ENCODE measurements at regions not wholly inside any gene's neighbourhood (a gene's known extent, or its start where the extent isn't known, plus 50 kb on each side); places are given as distances from the start of the nearest gene placed in this dataset.

- TF ChIP-seq CTCF (IDR thresholded peaks at IDR 0.05; ENCODE audit: unreplicated experiment) = no peak
- no peaks in the 10 kb centered on the region for H3K36me3 Mint-ChIP-seq
Measured at GRCh38 chr4:176595257-176595656, 197.5 kb downstream of the VEGFC start.

GRCh38 chr4:176601124-176601523 lies 191.6 kb downstream of the VEGFC start:
- Mint-ChIP-seq H3K4me1 (no peaks in the 10 kb centered on the region), H3K9me3 (peaks cover 3% of the 10 kb centered on the region), H3K4me3 (no peak overlapping the region), H3K36me3 (no peaks in the 10 kb centered on the region), H3K27me3 (ENCODE audit: low read depth) (peaks cover 21% of the 10 kb centered on the region), H3K27ac (no peak overlapping the region)
- TF ChIP-seq CTCF (IDR thresholded peaks at IDR 0.05; ENCODE audit: unreplicated experiment) = no peak
- DNase-seq (ENCODE audit: low spot score in 2 of 2, unreplicated experiment in 2 of 2) = no peak

More at GRCh38 chr4:176595257-176595656, 197.5 kb downstream of the VEGFC start:
- Mint-ChIP-seq H3K4me1 (no peaks in the 10 kb centered on the region), H3K9me3 (no peaks in the 10 kb centered on the region), H3K4me3 (no peak overlapping the region), H3K27ac (no peak overlapping the region), H3K27me3 (ENCODE audit: low read depth) (peaks cover 10% of the 10 kb centered on the region)
- no peak for DNase-seq (ENCODE audit: low spot score in 2 of 2, unreplicated experiment in 2 of 2)

GRCh38 chr4:176607807-176608206 lies 184.9 kb downstream of the VEGFC start:
- Mint-ChIP-seq H3K27ac (no peak overlapping the region), H3K9me3 (peaks cover 3% of the 10 kb centered on the region), H3K27me3 (ENCODE audit: low read depth) (peaks cover 55% of the 10 kb centered on the region), H3K4me3 (no peak overlapping the region), H3K4me1 (no peaks in the 10 kb centered on the region), H3K36me3 (no peaks in the 10 kb centered on the region)
- TF ChIP-seq CTCF (IDR thresholded peaks at IDR 0.05; ENCODE audit: unreplicated experiment) = no peak
- no peak for DNase-seq (ENCODE audit: low spot score in 2 of 2, unreplicated experiment in 2 of 2)

- H3K4me3 Mint-ChIP-seq = no peak overlapping the region
- DNase-seq (ENCODE audit: low spot score in 2 of 2, unreplicated experiment in 2 of 2) = no peak
- no peaks in the 10 kb centered on the region for H3K4me1 Mint-ChIP-seq
- no peak for TF ChIP-seq CTCF (IDR thresholded peaks at IDR 0.05; ENCODE audit: unreplicated experiment)
- H3K9me3 Mint-ChIP-seq = peaks cover 3% of the 10 kb centered on the region
- H3K27me3 Mint-ChIP-seq (ENCODE audit: low read depth) = peaks cover 61% of the 10 kb centered on the region
- no peaks in the 10 kb centered on the region for H3K36me3 Mint-ChIP-seq
- no peak overlapping the region for H3K27ac Mint-ChIP-seq
Measured at GRCh38 chr4:176608346-176608745, 184.4 kb downstream of the VEGFC start.

GRCh38 chr4:176610594-176610993 lies 182.1 kb downstream of the VEGFC start:
- Mint-ChIP-seq H3K4me3 (no peak overlapping the region), H3K36me3 (no peaks in the 10 kb centered on the region), H3K9me3 (peaks cover 4% of the 10 kb centered on the region), H3K27me3 (ENCODE audit: low read depth) (peaks cover 60% of the 10 kb centered on the region), H3K4me1 (peaks cover 2% of the 10 kb centered on the region), H3K27ac (no peak overlapping the region)
- TF ChIP-seq CTCF (IDR thresholded peaks at IDR 0.05; ENCODE audit: unreplicated experiment) = no peak
- no peak for DNase-seq (ENCODE audit: low spot score in 2 of 2, unreplicated experiment in 2 of 2)

GRCh38 chr4:176611381-176611780 lies 181.3 kb downstream of the VEGFC start:
- no peak for DNase-seq (ENCODE audit: low spot score in 2 of 2, unreplicated experiment in 2 of 2)
- Mint-ChIP-seq H3K27ac (no peak overlapping the region), H3K9me3 (peaks cover 4% of the 10 kb centered on the region), H3K27me3 (ENCODE audit: low read depth) (peaks cover 58% of the 10 kb centered on the region), H3K36me3 (no peaks in the 10 kb centered on the region), H3K4me3 (no peak overlapping the region), H3K4me1 (peaks cover 2% of the 10 kb centered on the region)
- TF ChIP-seq CTCF (IDR thresholded peaks at IDR 0.05; ENCODE audit: unreplicated experiment) = no peak
